ENCODE measurements at regions not wholly inside any gene's neighbourhood (a gene's known extent, or its start where the extent isn't known, plus 50 kb on each side); places are given as distances from the start of the nearest gene placed in this dataset.

DNA sequence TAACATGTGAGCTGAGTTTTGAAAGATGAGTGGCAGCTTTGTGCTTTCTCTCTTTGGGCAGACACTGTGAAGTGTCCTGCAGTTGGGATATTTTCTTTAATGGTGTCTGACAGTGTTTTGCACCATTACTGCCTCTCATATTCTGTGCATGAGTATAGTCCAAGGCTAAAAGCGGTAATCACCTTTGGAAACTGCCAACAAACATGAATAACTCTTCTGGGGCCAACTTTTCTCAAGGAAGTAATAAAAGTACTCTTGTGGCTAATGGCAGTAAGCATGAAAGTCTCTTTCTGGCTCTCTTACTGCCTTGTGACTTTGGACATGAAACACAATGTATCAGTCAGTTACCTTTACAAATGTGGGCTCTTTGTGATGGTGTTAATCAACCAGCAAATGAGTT, 91.7 kb upstream of the SOX4 start:
- H3K4me1 ChIP-seq (ENCODE audit: insufficient read depth, low read length) = no peaks in the 10 kb centered on the region
- CTCF ChIA-PET = no interaction called here
- peaks cover 2% of the 10 kb centered on the region for H3K9me3 Mint-ChIP-seq
- H3K4me3 ChIP-seq (ENCODE audit: low read length) = no peak overlapping the region
- H3K27ac Mint-ChIP-seq = no peak overlapping the region
- intact Hi-C loops (cut with DNase I, micrococcal nuclease) = no loop called here
- H3K27ac ChIP-seq (ENCODE audit: low read depth in 1 of 2, low read length in 2 of 2) = no peak overlapping the region
- POLR2A ChIA-PET = no interaction called here
- no peak for ATAC-seq (ENCODE audit: poor library complexity)
- H3K4me1 Mint-ChIP-seq (ENCODE audit: low read depth) = no peaks in the 10 kb centered on the region
- DNase-seq = no peak
- TF ChIP-seq, protein P1, sequence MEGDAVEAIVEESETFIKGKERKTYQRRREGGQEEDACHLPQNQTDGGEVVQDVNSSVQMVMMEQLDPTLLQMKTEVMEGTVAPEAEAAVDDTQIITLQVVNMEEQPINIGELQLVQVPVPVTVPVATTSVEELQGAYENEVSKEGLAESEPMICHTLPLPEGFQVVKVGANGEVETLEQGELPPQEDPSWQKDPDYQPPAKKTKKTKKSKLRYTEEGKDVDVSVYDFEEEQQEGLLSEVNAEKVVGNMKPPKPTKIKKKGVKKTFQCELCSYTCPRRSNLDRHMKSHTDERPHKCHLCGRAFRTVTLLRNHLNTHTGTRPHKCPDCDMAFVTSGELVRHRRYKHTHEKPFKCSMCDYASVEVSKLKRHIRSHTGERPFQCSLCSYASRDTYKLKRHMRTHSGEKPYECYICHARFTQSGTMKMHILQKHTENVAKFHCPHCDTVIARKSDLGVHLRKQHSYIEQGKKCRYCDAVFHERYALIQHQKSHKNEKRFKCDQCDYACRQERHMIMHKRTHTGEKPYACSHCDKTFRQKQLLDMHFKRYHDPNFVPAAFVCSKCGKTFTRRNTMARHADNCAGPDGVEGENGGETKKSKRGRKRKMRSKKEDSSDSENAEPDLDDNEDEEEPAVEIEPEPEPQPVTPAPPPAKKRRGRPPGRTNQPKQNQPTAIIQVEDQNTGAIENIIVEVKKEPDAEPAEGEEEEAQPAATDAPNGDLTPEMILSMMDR (IDR thresholded peaks at IDR 0.05) = no peak
- no peaks in the 10 kb centered on the region for H3K27me3 Mint-ChIP-seq
- H3K27me3 ChIP-seq (ENCODE audit: control insufficient read depth in 1 of 2, insufficient read depth in 2 of 2, low read length in 2 of 2) = no peaks in the 10 kb centered on the region
- no peaks in the 10 kb centered on the region for H3K36me3 Mint-ChIP-seq (ENCODE audit: low read depth)
- peaks cover 0 to 3% of the 10 kb centered on the region in 2 experiments for H3K9me3 ChIP-seq (ENCODE audit: control insufficient read depth in 1 of 2, insufficient read depth in 1 of 2, low read length in 2 of 2)
- no peaks in the 10 kb centered on the region for H3K36me3 ChIP-seq (ENCODE audit: insufficient read depth, low read length)
- H3K4me3 Mint-ChIP-seq = no peak overlapping the region

DNA sequence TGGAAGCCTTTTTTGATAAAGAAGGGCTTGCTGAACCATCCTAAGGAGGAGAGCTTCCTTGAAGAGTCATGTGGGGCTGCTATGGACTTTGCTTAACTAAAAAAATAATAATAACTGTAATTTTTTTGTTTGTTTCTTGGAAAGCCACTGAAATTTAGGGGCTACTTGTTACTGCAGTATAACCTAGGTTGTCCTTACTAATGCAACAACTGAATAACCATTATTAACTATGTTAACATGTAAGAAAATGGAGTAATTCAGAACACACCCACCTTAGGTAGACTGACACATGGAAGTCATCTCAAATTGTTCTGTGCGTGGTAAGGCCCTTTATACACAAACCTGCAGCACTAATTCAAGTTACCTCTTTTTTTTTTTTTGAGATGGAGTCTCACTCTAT, 90.9 kb upstream of the SOX4 start:
- H3K9me3 ChIP-seq (ENCODE audit: control insufficient read depth in 1 of 2, insufficient read depth in 1 of 2, low read length in 2 of 2) = peaks cover 0 to 3% of the 10 kb centered on the region in 2 experiments
- DNase-seq (no peak), ATAC-seq (ENCODE audit: poor library complexity) (no peak)
- H3K36me3 Mint-ChIP-seq (ENCODE audit: low read depth) = no peaks in the 10 kb centered on the region
- H3K9me3 Mint-ChIP-seq = peaks cover 2% of the 10 kb centered on the region
- H3K36me3 ChIP-seq (ENCODE audit: insufficient read depth, low read length) = no peaks in the 10 kb centered on the region
- ChIA-PET POLR2A (no interaction called here), CTCF (no interaction called here)
- H3K27ac Mint-ChIP-seq = no peak overlapping the region
- no peaks in the 10 kb centered on the region for H3K27me3 ChIP-seq (ENCODE audit: control insufficient read depth in 1 of 2, insufficient read depth in 2 of 2, low read length in 2 of 2)
- H3K4me1 ChIP-seq (ENCODE audit: insufficient read depth, low read length) = no peaks in the 10 kb centered on the region
- no peaks in the 10 kb centered on the region for H3K27me3 Mint-ChIP-seq
- H3K4me3 Mint-ChIP-seq = no peak overlapping the region
- TF ChIP-seq, protein P1 (IDR thresholded peaks at IDR 0.05) = no peak
- H3K4me1 Mint-ChIP-seq (ENCODE audit: low read depth) = no peaks in the 10 kb centered on the region
- H3K4me3 ChIP-seq (ENCODE audit: low read length) = no peak overlapping the region
- intact Hi-C loops (cut with DNase I, micrococcal nuclease) = no loop called here
- H3K27ac ChIP-seq (ENCODE audit: low read depth in 1 of 2, low read length in 2 of 2) = no peak overlapping the region

DNA sequence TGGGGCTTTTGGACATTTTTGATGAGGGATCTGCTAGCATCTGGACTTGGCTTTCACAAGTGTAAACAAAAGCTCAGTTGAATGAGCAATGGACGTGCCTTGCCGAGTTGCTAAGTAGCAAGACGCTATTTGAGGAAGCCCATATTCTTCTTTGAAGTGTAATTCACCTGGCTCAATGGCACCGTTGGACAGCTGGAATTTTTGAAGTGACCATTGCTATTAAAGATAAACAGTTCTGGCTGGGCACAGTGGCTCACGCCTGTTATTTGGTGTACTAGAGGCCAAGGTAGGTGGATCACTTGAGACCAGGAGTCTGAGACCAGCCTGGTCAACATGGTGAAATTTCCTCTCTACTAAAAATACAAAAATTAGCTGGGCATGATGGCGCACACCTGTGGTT, 88.8 kb upstream of the SOX4 start:
- ChIA-PET CTCF (no interaction called here), POLR2A (no interaction called here)
- Histone ChIP-seq H3K36me3 (ENCODE audit: insufficient read depth, low read length) (no peaks in the 10 kb centered on the region), H3K27me3 (ENCODE audit: control insufficient read depth in 1 of 2, insufficient read depth in 2 of 2, low read length in 2 of 2) (no peaks in the 10 kb centered on the region), H3K4me3 (ENCODE audit: low read length) (no peak overlapping the region), H3K4me1 (ENCODE audit: insufficient read depth, low read length) (no peaks in the 10 kb centered on the region), H3K9me3 (ENCODE audit: control insufficient read depth in 1 of 2, insufficient read depth in 1 of 2, low read length in 2 of 2) (peaks cover 0 to 3% of the 10 kb centered on the region in 2 experiments), H3K27ac (ENCODE audit: low read depth in 1 of 2, low read length in 2 of 2) (no peak overlapping the region)
- Mint-ChIP-seq H3K27me3 (no peaks in the 10 kb centered on the region), H3K9me3 (peaks cover 2% of the 10 kb centered on the region), H3K36me3 (ENCODE audit: low read depth) (no peaks in the 10 kb centered on the region), H3K4me3 (no peak overlapping the region), H3K27ac (no peak overlapping the region), H3K4me1 (ENCODE audit: low read depth) (no peaks in the 10 kb centered on the region)
- intact Hi-C loops (cut with DNase I, micrococcal nuclease) = no loop called here
- TF ChIP-seq, protein P1 (IDR thresholded peaks at IDR 0.05) = no peak
- DNase-seq (no peak), ATAC-seq (ENCODE audit: poor library complexity) (no peak)

All from CD4-positive, alpha-beta T cell (primary cell).